Tibial nerve (tissue), 4 donors: ENCODE measurements at regions not wholly inside any gene's neighbourhood (a gene's known extent, or its start where the extent isn't known, plus 50 kb on each side); places are given as distances from the start of the nearest gene placed in this dataset.

Experiments used
- DNase-seq, 2 donors: peaks; one replicate each; pipeline ENCODE4 v3.0.0-alpha.2; 2019; ENCODE audit warnings: low spot score in 2 of 2
- H3K27ac ChIP-seq, 4 donors: fragments of 200-600 bp; sonication (generic) in 3 of 4; one replicate each; pipeline ENCODE4 v1.5.1; 2017 to 2019; ENCODE audit warnings: mild to moderate bottlenecking in 1 of 4
- H3K27me3 ChIP-seq, 2 donors: fragments of 200-600 bp; sonication (generic) in 1 of 2; one replicate each; pipeline versions ENCODE4 v1.5.1 to v1.6.0; 2017 to 2019
- H3K36me3 ChIP-seq, 3 donors: fragments of 200-600 bp; sonication (generic); one replicate each; pipeline ENCODE4 v1.5.1; 2018 to 2019
- H3K4me1 ChIP-seq, 4 donors: fragments of 200-600 bp; sonication (generic) in 3 of 4; one replicate each; pipeline ENCODE4 v1.5.1; 2017 to 2019
- H3K4me3 ChIP-seq, 4 donors: fragments of 200-600 bp; sonication (generic) in 3 of 4; one replicate each; pipeline ENCODE4 v1.5.1; 2017 to 2019; ENCODE audit warnings: mild to moderate bottlenecking in 1 of 4, moderate library complexity in 1 of 4
- H3K9me3 ChIP-seq, 4 donors: fragments of 200-600 bp; sonication (generic) in 3 of 4; one replicate each; pipeline ENCODE4 v1.5.1; 2017 to 2019
- CTCF ChIP-seq, 5 experiments: fragments of 200-600 bp in 3 of 5; fragments of 450-650 bp in 2 of 5; sonication (generic) in 3 of 5; IDR thresholded peaks; one replicate each; pipeline ENCODE4 v1.5.1; 2016 to 2019; ENCODE audit warnings: antibody characterized with exemption in 5 of 5, mild to moderate bottlenecking in 3 of 5, moderate library complexity in 2 of 5
- EP300 ChIP-seq, 2 donors: sonication (generic); formaldehyde crosslinking; IDR thresholded peaks; one replicate each; pipeline ENCODE4 v1.6.1; 2017; ENCODE audit warnings: antibody characterized with exemption in 2 of 2, mild to moderate bottlenecking in 1 of 2
- POLR2A ChIP-seq, 2 donors: fragments of 450-650 bp; IDR thresholded peaks; one replicate each; pipeline ENCODE4 v1.6.1; 2017; ENCODE audit warnings: antibody characterized with exemption in 2 of 2, mild to moderate bottlenecking in 2 of 2, moderate library complexity in 2 of 2
- WGBS, 2 donors: methylation state at CpG; one replicate each; pipeline ENCODE4 v1.1.5; 2018; 5-methylcytosine and 5-hydroxymethylcytosine counted together

GRCh38 chr19:34832581-34833112 is 59.6 kb upstream of the ZNF599 start:
- H3K27me3 ChIP-seq, result no peaks in the 10 kb centered on the region
- H3K27ac ChIP-seq, result no peak overlapping the region
- DNase-seq, result no peak
- WGBS, 2 donors, result 82 to 86% methylated on average over 34 to 37 of the region's 37 CpGs
- no peaks in the 10 kb centered on the region for H3K36me3 ChIP-seq
- H3K4me1 ChIP-seq, result no peaks in the 10 kb centered on the region
- no peaks in the 10 kb centered on the region for H3K9me3 ChIP-seq
- H3K4me3 ChIP-seq, result no peak overlapping the region
- no peak for TF ChIP-seq POLR2A (IDR thresholded peaks at IDR 0.05)
- no peak for TF ChIP-seq CTCF (IDR thresholded peaks at IDR 0.05)

GRCh38 chr19:34831714-34832113 is 58.7 kb upstream of the ZNF599 start:
- Histone ChIP-seq H3K4me3 (no peak overlapping the region), H3K36me3 (no peaks in the 10 kb centered on the region), H3K27ac (no peak overlapping the region), H3K4me1 (no peaks in the 10 kb centered on the region), H3K27me3 (no peaks in the 10 kb centered on the region), H3K9me3 (no peaks in the 10 kb centered on the region)
- DNase-seq, result no peak
- TF ChIP-seq POLR2A (IDR thresholded peaks at IDR 0.05) (no peak), EP300 (IDR thresholded peaks at IDR 0.05) (no peak), CTCF (IDR thresholded peaks at IDR 0.05) (no peak)
- 52 to 77% methylated on average over 5 of the region's 5 CpGs for WGBS, 2 donors

- TF ChIP-seq EP300 (IDR thresholded peaks at IDR 0.05), result no peak
- no peak for TF ChIP-seq POLR2A (IDR thresholded peaks at IDR 0.05)
- TF ChIP-seq CTCF (IDR thresholded peaks at IDR 0.05), result no peak
- no peak for DNase-seq
- 88 to 89% methylated on average over 3 of the region's 3 CpGs for WGBS, 2 donors
Measured at GRCh38 chr19:34828156-34828555, 55.1 kb upstream of the ZNF599 start.

GRCh38 chr19:34825212-34825611 is 52.2 kb upstream of the ZNF599 start:
- WGBS, 2 donors, result 77 to 82% methylated on average over 10 of the region's 10 CpGs
- no peaks in the 10 kb centered on the region for H3K4me1 ChIP-seq
- H3K27me3 ChIP-seq, result no peaks in the 10 kb centered on the region
- H3K9me3 ChIP-seq, result peaks cover 0 to 10% (median 0%) of the 10 kb centered on the region in 4 donors
- H3K27ac ChIP-seq, result no peak overlapping the region
- no peak overlapping the region for H3K4me3 ChIP-seq
- TF ChIP-seq POLR2A (IDR thresholded peaks at IDR 0.05), result no peak
- no peak for TF ChIP-seq CTCF (IDR thresholded peaks at IDR 0.05)
- TF ChIP-seq EP300 (IDR thresholded peaks at IDR 0.05), result no peak
- no peak for DNase-seq
- no peaks in the 10 kb centered on the region for H3K36me3 ChIP-seq

More at GRCh38 chr19:34828156-34828555, 55.1 kb upstream of the ZNF599 start:
- Histone ChIP-seq H3K4me1 (no peaks in the 10 kb centered on the region), H3K36me3 (no peaks in the 10 kb centered on the region), H3K4me3 (no peak overlapping the region), H3K9me3 (peaks cover 0 to 10% (median 0%) of the 10 kb centered on the region in 4 donors), H3K27me3 (no peaks in the 10 kb centered on the region), H3K27ac (no peak overlapping the region)

GRCh38 chr19:34824686-34825085 is 51.7 kb upstream of the ZNF599 start:
- no peak overlapping the region for H3K27ac ChIP-seq
- no peak for DNase-seq
- peaks cover 0 to 10% (median 0%) of the 10 kb centered on the region in 4 donors for H3K9me3 ChIP-seq
- H3K27me3 ChIP-seq, result no peaks in the 10 kb centered on the region
- H3K4me3 ChIP-seq, result no peak overlapping the region
- no peak for TF ChIP-seq POLR2A (IDR thresholded peaks at IDR 0.05)
- TF ChIP-seq EP300 (IDR thresholded peaks at IDR 0.05), result no peak
- no peak for TF ChIP-seq CTCF (IDR thresholded peaks at IDR 0.05)
- H3K4me1 ChIP-seq, result no peaks in the 10 kb centered on the region
- WGBS, 2 donors, result 93 to 94% methylated on average over 4 of the region's 4 CpGs
- H3K36me3 ChIP-seq, result no peaks in the 10 kb centered on the region
